GM06990 (cell line): ENCODE measurements at regions not wholly inside any gene's neighbourhood (a gene's known extent, or its start where the extent isn't known, plus 50 kb on each side); places are given as distances from the start of the nearest gene placed in this dataset.

Experiments used
- DNase-seq: peaks from one replicate; pipeline ENCODE4 v3.0.0-alpha.2; 2011; ENCODE audit not compliant: insufficient read length; ENCODE audit errors: extremely low read depth
- H3K27me3 ChIP-seq: replicated peaks from 2 replicates; pipeline ENCODE4 v1.6.0; 2011; ENCODE audit warnings: low read length; ENCODE audit not compliant: control insufficient read depth, insufficient read depth
- H3K36me3 ChIP-seq: 2 replicates; pipeline ENCODE4 v1.5.1; 2011; ENCODE audit warnings: low read length; ENCODE audit not compliant: control insufficient read depth, insufficient read depth
- H3K4me3 ChIP-seq: replicated peaks from 2 replicates; pipeline ENCODE4 v1.5.1; 2011; ENCODE audit warnings: low read depth, mild to moderate bottlenecking, control low read depth, low read length
- TF ChIP-seq, protein P1 (sequence below): IDR thresholded peaks from 2 replicates; pipeline ENCODE4 v1.5.1; 2011; ENCODE audit warnings: low read length, control low read depth, mild to moderate bottlenecking, inconsistent platforms; ENCODE audit not compliant: insufficient read depth, poor library complexity, severe bottlenecking

DNA sequence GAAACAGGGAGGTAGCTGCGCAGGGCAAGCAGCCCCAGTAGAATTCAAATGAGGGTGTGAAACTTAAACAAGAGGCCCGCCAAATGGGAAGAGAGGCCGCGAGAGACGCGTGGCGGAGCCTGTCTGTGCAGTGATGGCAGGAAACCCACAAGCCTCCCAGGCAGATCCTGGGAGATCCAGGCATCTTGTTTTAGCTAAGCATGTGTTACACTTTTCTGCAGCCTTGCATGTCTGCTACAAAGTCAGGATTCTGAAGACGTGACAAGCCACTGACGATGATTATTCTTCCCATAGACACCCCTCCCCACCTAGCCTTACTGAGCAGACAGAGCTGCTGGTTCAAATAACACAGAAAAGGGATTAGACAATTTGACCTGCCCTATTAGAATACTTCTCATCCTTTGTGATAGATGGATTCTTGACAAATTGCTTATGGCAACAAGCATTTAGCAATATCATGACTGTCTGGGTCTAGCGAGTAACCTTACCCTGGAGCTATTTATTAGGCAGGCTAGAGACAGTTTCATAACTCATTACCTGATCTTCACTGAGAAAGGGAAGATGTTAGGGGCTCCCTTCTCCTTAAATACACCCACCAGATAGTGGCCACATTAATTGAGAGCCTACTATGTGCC lies 185.2 kb upstream of the IRS2 start:
- Histone ChIP-seq H3K36me3 (no peaks in the 10 kb centered on the region), H3K27me3 (no peaks in the 10 kb centered on the region; the same call in 1 of the 2 replicates), H3K4me3 (no peak overlapping the region)
- TF ChIP-seq, protein P1, sequence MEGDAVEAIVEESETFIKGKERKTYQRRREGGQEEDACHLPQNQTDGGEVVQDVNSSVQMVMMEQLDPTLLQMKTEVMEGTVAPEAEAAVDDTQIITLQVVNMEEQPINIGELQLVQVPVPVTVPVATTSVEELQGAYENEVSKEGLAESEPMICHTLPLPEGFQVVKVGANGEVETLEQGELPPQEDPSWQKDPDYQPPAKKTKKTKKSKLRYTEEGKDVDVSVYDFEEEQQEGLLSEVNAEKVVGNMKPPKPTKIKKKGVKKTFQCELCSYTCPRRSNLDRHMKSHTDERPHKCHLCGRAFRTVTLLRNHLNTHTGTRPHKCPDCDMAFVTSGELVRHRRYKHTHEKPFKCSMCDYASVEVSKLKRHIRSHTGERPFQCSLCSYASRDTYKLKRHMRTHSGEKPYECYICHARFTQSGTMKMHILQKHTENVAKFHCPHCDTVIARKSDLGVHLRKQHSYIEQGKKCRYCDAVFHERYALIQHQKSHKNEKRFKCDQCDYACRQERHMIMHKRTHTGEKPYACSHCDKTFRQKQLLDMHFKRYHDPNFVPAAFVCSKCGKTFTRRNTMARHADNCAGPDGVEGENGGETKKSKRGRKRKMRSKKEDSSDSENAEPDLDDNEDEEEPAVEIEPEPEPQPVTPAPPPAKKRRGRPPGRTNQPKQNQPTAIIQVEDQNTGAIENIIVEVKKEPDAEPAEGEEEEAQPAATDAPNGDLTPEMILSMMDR: no peak
- DNase-seq: no peak

DNA sequence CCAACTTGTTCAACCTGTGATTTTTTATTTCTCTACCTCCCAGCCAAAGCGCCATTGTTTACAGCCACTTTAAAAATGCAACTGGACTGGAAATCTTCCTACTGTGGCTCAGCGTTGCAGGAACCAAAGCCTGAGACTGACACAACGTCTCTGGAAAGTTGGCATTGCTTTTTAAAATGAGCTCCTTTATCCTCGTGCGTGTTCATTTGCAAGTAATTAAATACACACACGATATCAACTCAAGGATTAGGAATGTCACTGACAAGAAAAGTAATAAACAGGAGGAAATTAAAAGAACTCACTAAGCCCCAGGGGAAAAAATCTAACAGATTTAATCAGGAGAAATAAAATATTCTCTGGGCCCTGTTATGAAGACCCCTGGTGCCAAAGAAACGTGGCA lies 184.6 kb upstream of the IRS2 start:
- H3K36me3 ChIP-seq: no peaks in the 10 kb centered on the region
- H3K27me3 ChIP-seq: no peaks in the 10 kb centered on the region
- no peak overlapping the region for H3K4me3 ChIP-seq
- no peak for DNase-seq
- TF ChIP-seq, protein P1: no peak

DNA sequence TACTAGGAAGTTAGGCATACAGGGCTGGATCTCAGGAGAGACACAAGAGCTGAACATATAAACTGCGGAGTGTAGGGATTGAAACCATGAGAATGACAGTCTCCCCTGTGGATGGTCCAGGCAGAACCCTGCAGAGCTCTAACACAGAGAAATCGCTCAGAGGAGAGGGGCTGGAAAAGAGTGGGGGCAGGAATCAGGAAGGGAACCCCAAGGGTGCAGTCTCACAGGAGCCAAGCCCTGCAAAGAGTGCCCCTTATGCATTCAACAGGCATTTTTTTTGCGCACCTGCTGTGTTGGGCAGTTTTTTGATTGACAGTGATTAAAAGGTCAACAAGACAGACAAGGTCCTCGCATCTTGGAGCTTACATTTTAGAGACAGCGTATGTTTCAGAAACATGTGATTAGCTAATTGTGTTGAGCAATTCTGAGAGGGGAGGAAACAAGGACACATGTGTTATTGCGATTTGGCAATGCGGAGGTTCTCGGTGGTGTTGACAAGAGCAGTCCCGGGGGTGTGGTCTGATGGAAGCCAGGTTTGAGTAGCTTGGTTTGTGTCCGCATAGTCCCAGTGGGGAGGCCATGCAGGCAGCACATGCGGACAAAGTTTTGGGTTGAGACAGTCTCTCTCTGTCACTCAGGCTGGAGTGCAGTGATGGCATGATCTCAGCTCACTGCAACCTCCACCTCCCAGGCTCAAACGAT lies 182.6 kb upstream of the IRS2 start:
- DNase-seq: no peak
- no peaks in the 10 kb centered on the region for H3K27me3 ChIP-seq
- H3K4me3 ChIP-seq: no peak overlapping the region
- TF ChIP-seq, protein P1: no peak
- no peaks in the 10 kb centered on the region for H3K36me3 ChIP-seq

DNA sequence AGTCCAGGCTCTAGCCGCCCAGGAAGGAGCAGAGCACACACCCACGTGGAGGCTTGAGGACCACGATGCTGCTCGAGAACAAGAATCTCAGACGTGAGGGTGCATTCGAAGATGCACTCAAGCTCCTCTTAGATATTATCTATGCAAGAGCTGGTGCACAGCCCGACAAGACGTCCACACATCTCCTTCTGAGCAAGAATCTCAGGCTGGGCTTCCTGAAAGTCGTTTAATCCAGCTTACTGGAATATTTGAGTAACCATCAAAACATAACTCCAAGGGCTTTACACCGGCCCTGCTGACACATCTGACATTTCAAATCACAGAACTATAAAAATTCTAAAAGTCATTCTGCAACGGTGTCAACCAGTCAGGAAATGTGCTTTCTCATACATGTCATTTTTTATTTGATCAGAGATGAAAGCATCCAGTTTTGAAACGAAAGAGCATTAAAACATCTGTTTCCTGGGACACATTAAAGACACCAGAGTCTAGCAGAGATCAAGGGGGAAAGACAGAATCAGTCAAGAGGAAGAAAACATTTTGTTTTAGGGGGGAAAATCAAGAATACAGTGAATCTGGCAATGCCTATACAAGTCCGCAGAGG lies 177.7 kb upstream of the IRS2 start:
- Histone ChIP-seq H3K27me3 (no peaks in the 10 kb centered on the region), H3K4me3 (no peak overlapping the region), H3K36me3 (no peaks in the 10 kb centered on the region)
- TF ChIP-seq, protein P1: no peak
- no peak for DNase-seq

DNA sequence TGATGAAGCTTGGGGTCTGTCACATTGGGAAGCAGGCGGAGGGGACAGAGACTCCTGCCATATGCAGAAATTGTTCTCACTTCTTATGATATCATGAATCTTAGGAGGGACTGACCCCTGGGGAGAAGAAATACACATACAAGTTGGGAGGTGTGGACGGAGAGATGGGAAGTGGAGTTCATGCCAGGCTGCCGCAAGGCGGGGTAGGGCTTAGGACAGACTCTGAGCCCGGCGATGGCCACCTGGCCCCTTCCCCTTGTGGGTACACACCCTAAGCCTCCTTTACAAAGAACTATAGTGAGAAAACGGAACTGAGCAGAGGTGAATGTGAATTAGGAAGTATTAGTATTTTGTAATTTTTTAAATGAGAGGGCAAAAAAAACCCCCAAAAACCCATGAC lies 177.0 kb upstream of the IRS2 start:
- TF ChIP-seq, protein P1: no peak
- Histone ChIP-seq H3K36me3 (no peaks in the 10 kb centered on the region), H3K27me3 (no peaks in the 10 kb centered on the region), H3K4me3 (no peak overlapping the region)
- DNase-seq: no peak
